Vagina (tissue), 2 donors: ENCODE measurements at regions not wholly inside any gene's neighbourhood (a gene's known extent, or its start where the extent isn't known, plus 50 kb on each side); places are given as distances from the start of the nearest gene placed in this dataset.

Experiments used
- POLR2A ChIP-seq, 2 donors: fragments of 450-650 bp; IDR thresholded peaks; one replicate each; pipeline ENCODE4 v1.6.1; 2017; ENCODE audit warnings: antibody characterized with exemption in 2 of 2, mild to moderate bottlenecking in 2 of 2, moderate library complexity in 2 of 2
- POLR2AphosphoS5 ChIP-seq, 2 donors: sonication (generic); formaldehyde crosslinking; IDR thresholded peaks; one replicate each; pipeline ENCODE4 v1.9.0; 2017; ENCODE audit warnings: antibody characterized with exemption in 2 of 2, mild to moderate bottlenecking in 2 of 2, low read depth in 1 of 2; ENCODE audit not compliant: insufficient read depth in 1 of 2
- TF ChIP-seq, protein P1 (sequence below), 3 experiments: fragments of 450-650 bp in 2 of 3; fragments of 200-600 bp in 1 of 3; sonication (generic) in 1 of 3; IDR thresholded peaks; one replicate each; pipeline ENCODE4 v1.5.1; 2017 to 2019; ENCODE audit warnings: antibody characterized with exemption in 3 of 3, mild to moderate bottlenecking in 2 of 3, moderate library complexity in 2 of 3

GRCh38 chr2:151091583-151091982, 170.1 kb downstream of the RBM43 start:
- TF ChIP-seq, protein P1, sequence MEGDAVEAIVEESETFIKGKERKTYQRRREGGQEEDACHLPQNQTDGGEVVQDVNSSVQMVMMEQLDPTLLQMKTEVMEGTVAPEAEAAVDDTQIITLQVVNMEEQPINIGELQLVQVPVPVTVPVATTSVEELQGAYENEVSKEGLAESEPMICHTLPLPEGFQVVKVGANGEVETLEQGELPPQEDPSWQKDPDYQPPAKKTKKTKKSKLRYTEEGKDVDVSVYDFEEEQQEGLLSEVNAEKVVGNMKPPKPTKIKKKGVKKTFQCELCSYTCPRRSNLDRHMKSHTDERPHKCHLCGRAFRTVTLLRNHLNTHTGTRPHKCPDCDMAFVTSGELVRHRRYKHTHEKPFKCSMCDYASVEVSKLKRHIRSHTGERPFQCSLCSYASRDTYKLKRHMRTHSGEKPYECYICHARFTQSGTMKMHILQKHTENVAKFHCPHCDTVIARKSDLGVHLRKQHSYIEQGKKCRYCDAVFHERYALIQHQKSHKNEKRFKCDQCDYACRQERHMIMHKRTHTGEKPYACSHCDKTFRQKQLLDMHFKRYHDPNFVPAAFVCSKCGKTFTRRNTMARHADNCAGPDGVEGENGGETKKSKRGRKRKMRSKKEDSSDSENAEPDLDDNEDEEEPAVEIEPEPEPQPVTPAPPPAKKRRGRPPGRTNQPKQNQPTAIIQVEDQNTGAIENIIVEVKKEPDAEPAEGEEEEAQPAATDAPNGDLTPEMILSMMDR (IDR thresholded peaks at IDR 0.05) = no peak
- TF ChIP-seq POLR2A (IDR thresholded peaks at IDR 0.05) (no peak), POLR2AphosphoS5 (IDR thresholded peaks at IDR 0.05; ENCODE audit: insufficient read depth in 1 of 2, low read depth in 1 of 2) (no peak)
